C4-2B (cell line): ENCODE measurements at regions not wholly inside any gene's neighbourhood (a gene's known extent, or its start where the extent isn't known, plus 50 kb on each side); places are given as distances from the start of the nearest gene placed in this dataset.

Experiments
- H3K27ac ChIP-seq: fragments of 450-650 bp; 2 replicates; pipeline ENCODE4 v1.5.1; 2017
- ZFX ChIP-seq: fragments of 450-650 bp; IDR thresholded peaks from 2 replicates; pipeline ENCODE4 v1.6.1; 2017
- TF ChIP-seq, protein P1 (sequence below): fragments of 450-650 bp; conservative IDR thresholded peaks from 2 replicates; pipeline ENCODE4 v1.5.1; 2017; ENCODE audit warnings: mild to moderate bottlenecking

DNA sequence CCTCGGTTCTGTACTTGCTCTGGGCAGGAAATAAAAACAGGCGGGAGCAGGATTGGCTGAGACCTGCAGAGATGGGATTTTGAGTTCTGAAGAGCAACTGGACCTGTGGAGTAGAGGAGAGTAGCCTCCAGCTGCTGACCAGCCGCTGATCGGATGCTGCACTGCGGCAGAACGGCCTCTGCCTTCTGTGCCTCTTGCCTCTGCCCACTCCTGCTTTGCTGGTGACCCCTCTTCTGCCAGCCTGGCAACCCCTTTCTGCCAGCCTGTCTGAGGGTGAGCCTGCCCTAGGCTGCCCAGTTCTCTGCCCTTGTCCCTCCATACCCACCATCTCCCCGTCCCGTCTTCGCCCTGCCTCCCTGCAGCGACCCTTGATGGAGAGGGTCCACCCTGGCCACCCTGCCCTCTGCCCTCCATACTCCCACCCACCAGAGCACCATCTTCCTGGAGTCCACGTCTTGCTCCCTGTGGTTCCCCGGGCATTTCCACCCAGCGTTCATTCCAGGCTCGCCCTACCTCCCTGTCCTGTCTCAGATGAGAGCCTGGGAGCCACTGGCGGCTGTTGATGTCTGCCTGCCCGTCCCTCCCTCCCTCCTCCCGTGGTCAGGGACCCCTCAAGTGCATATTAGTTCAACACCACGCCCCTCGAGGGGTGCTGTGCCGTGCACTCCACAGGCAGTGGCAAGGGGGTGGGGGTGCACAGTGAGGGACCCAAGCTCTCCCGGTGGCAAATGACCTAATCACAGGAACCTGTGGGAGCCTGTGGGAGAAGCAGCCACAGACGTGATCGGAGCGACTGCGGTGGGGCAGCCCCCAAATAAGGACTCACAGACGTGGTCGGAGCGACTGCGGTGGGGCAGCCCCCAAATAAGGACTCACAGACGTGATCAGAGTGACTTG, 863.3 kb downstream of the TBC1D22A start:
- no peak for TF ChIP-seq ZFX
- TF ChIP-seq, protein P1, sequence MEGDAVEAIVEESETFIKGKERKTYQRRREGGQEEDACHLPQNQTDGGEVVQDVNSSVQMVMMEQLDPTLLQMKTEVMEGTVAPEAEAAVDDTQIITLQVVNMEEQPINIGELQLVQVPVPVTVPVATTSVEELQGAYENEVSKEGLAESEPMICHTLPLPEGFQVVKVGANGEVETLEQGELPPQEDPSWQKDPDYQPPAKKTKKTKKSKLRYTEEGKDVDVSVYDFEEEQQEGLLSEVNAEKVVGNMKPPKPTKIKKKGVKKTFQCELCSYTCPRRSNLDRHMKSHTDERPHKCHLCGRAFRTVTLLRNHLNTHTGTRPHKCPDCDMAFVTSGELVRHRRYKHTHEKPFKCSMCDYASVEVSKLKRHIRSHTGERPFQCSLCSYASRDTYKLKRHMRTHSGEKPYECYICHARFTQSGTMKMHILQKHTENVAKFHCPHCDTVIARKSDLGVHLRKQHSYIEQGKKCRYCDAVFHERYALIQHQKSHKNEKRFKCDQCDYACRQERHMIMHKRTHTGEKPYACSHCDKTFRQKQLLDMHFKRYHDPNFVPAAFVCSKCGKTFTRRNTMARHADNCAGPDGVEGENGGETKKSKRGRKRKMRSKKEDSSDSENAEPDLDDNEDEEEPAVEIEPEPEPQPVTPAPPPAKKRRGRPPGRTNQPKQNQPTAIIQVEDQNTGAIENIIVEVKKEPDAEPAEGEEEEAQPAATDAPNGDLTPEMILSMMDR: no peak

DNA sequence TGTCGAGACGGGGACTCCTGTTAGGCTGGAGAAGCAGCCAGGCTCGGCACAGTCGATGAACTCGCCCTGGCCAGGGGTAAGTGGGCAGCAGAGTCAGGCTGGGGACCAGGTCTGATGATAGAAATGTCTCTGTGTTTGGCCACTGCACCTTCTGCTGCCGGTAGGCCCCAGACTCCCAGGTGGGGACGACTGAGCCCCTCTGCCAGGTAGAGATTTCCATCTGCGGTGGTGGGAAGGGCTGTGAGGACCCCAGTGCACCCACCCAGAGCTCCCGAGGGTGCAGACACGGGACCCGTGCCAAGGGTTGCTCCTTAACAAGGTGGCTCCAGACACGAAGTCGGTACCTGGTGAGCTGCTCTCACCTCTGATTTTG, 862.5 kb downstream of the TBC1D22A start:
- no peak overlapping the region for H3K27ac ChIP-seq
- TF ChIP-seq ZFX: no peak
- TF ChIP-seq, protein P1: no peak

More for the DNA sequence above, 863.3 kb downstream of the TBC1D22A start:
- H3K27ac ChIP-seq: no peak overlapping the region

DNA sequence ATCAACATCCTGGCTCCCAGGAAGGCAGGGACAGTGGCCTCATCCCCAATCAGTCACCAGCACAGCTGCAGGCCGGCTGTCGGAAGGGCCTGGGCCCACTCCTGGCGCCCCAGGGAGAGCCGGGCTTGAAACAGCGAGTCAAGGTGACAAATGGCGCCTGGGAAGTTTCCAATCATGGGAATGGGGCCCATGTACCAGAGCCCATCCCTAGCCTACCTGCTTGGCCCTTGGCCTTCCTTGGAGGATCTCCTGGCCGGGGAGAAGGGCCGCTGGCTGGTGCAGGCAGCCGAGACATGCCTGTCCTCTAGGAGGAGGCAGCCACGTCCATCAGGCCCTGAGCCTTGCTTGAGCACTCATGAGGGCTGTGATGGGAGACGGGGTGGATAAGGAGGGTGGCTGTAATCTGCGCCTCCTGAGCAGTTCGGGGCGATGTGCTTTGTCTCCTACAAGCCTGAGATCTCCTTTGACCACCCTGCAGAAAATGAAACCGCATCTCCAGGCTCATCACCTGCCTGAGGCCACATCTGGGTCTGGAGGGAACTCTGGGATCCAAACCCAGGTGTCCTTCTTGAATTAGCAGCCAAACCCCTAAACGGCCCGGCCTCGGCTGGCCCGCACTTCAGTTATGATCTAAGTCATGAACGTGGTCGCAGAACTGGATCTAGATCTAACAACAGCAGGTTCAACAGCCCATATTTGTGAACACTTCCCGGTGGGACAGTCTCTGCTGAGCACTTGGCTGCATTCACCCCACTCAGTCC, 862.0 kb downstream of the TBC1D22A start:
- no peak overlapping the region for H3K27ac ChIP-seq
- no peak for TF ChIP-seq ZFX
- TF ChIP-seq, protein P1: no peak

DNA sequence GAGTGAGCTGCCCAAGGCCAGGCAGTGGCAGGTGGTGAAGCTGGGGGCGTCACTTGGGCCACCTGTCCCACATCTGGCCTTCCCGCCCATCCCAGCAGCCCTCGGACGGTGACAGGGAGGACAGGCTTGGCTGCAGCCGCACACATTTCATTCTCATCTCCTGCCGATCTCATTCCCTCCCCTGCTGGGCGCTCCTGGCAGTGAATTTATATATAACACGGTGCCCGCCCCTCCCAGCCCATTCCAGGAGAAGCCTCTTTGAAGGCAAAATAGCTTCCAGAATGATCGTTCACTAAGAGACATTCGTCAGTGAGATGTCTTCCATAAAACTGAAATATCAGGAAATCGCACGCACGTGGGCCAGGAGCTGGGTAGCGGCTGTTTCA, 861.3 kb downstream of the TBC1D22A start:
- no peak overlapping the region for H3K27ac ChIP-seq
- TF ChIP-seq, protein P1: no peak
- no peak for TF ChIP-seq ZFX

DNA sequence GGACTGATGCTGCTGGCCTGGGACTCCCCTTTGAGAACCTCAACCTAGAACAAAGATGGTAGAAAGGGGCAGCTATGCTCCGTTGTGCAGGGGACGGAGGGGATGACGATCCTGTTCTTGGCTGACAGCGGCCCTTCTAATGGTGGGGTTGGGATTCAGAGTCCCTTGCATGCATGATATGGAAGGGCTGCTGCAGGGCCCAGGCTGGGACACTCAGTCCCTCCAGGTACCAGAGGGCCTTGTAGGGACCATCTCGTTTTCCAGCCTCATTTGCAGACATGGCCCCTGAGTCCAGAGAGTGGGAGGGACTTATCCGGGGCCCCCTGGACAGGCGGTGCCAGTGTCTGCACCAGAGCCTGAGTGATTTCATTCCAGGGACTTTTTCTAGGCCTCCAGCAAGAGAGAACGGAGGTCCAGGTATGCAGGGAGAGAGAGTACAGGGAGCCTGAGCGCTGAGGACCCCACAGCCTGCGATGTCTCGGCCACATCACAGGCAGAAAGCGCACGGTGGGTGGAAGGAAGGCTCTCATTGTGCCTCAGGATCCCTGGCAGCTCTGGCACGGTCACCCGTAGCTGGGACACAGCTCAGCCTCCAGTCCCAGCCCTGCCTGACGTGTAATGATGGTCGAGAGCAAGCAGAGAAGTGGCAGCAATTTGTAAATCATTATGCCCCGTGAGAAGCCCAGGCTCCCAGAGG, 860.8 kb downstream of the TBC1D22A start:
- TF ChIP-seq ZFX: no peak
- TF ChIP-seq, protein P1: no peak
- no peak overlapping the region for H3K27ac ChIP-seq

DNA sequence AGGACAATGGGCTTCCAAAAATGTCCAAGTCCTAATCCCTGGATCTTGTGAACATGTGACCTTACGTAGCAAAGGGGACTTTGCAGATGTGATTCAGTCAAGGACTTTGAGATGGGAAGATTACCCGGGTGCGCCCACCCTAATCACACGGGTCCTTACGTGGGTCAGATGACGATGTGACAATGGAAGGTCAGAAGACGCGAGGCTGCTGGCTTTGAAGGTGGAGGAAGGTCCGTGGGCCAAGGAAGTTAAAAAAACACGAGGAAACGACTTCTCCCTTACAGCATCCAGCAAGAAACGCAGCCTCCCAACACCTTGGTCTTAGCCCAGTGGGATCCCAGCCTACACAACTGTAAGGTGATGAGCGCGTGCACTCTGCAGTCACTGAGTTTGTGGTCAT, 860.1 kb downstream of the TBC1D22A start:
- TF ChIP-seq, protein P1: no peak
- no peak for TF ChIP-seq ZFX
- no peak overlapping the region for H3K27ac ChIP-seq
